H1 (cell line): ENCODE measurements at regions not wholly inside any gene's neighbourhood (a gene's known extent, or its start where the extent isn't known, plus 50 kb on each side); places are given as distances from the start of the nearest gene placed in this dataset.

ENCODE experiments used
- BRCA1 ChIP-seq: IDR thresholded peaks from 2 replicates; pipeline ENCODE4 v1.6.1; 2012; ENCODE audit warnings: low read depth, low read length, improper control_type of control experiment
- CTCF ChIP-seq, 3 experiments: IDR thresholded peaks; 1 replicate in 2 of 3; 2 replicates in 1 of 3; pipeline versions ENCODE4 v1.5.1 to v1.6.1; 2011; ENCODE audit warnings: low read length in 3 of 3, mild to moderate bottlenecking in 3 of 3, inconsistent platforms in 2 of 3, low read depth in 1 of 3, moderate library complexity in 1 of 3; ENCODE audit not compliant: insufficient read depth in 1 of 3; ENCODE audit errors: control extremely low read depth in 1 of 3
- EP300 ChIP-seq, 2 experiments: IDR thresholded peaks; 1 replicate in 1 of 2; 2 replicates in 1 of 2; pipeline ENCODE4 v1.6.1; 2011 to 2012; ENCODE audit warnings: low read depth in 2 of 2, low read length in 2 of 2, mild to moderate bottlenecking in 2 of 2, borderline replicate concordance in 1 of 2, inconsistent platforms in 1 of 2, moderate library complexity in 1 of 2
- EZH2 ChIP-seq: fragments of 200-600 bp; sonication (generic); IDR thresholded peaks from 2 replicates; pipeline ENCODE4 v1.7.1; 2012; ENCODE audit warnings: low read depth, mild to moderate bottlenecking, moderate library complexity, low read length, inconsistent platforms; ENCODE audit not compliant: severe bottlenecking
- FOSL1 ChIP-seq: IDR thresholded peaks from 2 replicates; pipeline ENCODE4 v1.6.1; 2011; ENCODE audit warnings: mild to moderate bottlenecking, low read depth, low read length, moderate library complexity; ENCODE audit not compliant: insufficient read depth
- GTF2F1 ChIP-seq: IDR thresholded peaks from 2 replicates; pipeline ENCODE4 v1.6.1; 2012; ENCODE audit warnings: low read depth, low read length, improper control_type of control experiment, borderline replicate concordance
- POLR2A ChIP-seq, 2 experiments: IDR thresholded peaks; 1 replicate in 1 of 2; 2 replicates in 1 of 2; pipeline ENCODE4 v1.6.1; 2011; ENCODE audit warnings: low read depth in 2 of 2, low read length in 2 of 2, mild to moderate bottlenecking in 2 of 2; ENCODE audit errors: control extremely low read depth in 1 of 2
- POLR2AphosphoS5 ChIP-seq: IDR thresholded peaks from 2 replicates; pipeline ENCODE4 v1.6.1; 2011; ENCODE audit warnings: low read depth, low read length
- SP1 ChIP-seq: IDR thresholded peaks from 2 replicates; pipeline ENCODE4 v1.6.1; 2011; ENCODE audit warnings: low read depth, low read length
- SP2 ChIP-seq: IDR thresholded peaks from 2 replicates; pipeline ENCODE4 v1.6.1; 2012; ENCODE audit warnings: mild to moderate bottlenecking, low read length, inconsistent platforms
- SUZ12 ChIP-seq: fragments of 200-600 bp; sonication (generic); IDR thresholded peaks from 2 replicates; pipeline ENCODE4 v1.6.1; 2012; ENCODE audit warnings: mild to moderate bottlenecking, inconsistent platforms, low read length, moderate library complexity, mixed read lengths
- TAF1 ChIP-seq: IDR thresholded peaks from 2 replicates; pipeline ENCODE4 v1.6.1; 2011; ENCODE audit warnings: mild to moderate bottlenecking, low read depth, low read length
- YY1 ChIP-seq: IDR thresholded peaks from 2 replicates; pipeline ENCODE4 v1.6.1; 2011; ENCODE audit warnings: low read depth, mild to moderate bottlenecking, low read length

GRCh38 chr5:103927739-103928138, 365.1 kb upstream of the NUDT12 start:
- no peak for TF ChIP-seq POLR2A (IDR thresholded peaks at IDR 0.05; ENCODE audit: control extremely low read depth in 1 of 2, low read depth in 2 of 2, low read length in 2 of 2)
- no peak for TF ChIP-seq GTF2F1
- TF ChIP-seq EP300 (IDR thresholded peaks at IDR 0.05; ENCODE audit: borderline replicate concordance in 1 of 2, low read depth in 2 of 2, low read length in 2 of 2) = no peak
- no peak for TF ChIP-seq SP2
- TF ChIP-seq CTCF (IDR thresholded peaks at IDR 0.05; ENCODE audit: control extremely low read depth in 1 of 3, insufficient read depth in 1 of 3, low read depth in 1 of 3, low read length in 3 of 3) = no peak
- TF ChIP-seq YY1 = no peak
- no peak for TF ChIP-seq FOSL1
- no peak for TF ChIP-seq POLR2AphosphoS5
- TF ChIP-seq TAF1 = no peak
- TF ChIP-seq SP1 = no peak
- no peak for TF ChIP-seq EZH2
- TF ChIP-seq BRCA1 = no peak
- no peak for TF ChIP-seq SUZ12
